Neural progenitor cell (in vitro differentiated cells): ENCODE measurements at regions not wholly inside any gene's neighbourhood (a gene's known extent, or its start where the extent isn't known, plus 50 kb on each side); places are given as distances from the start of the nearest gene placed in this dataset.

Experiments used
- CTCF ChIP-seq: fragments of 200-600 bp; sonication (generic); IDR thresholded peaks from 2 replicates; pipeline ENCODE4 v1.5.1; 2017; ENCODE audit warnings: antibody characterized with exemption, mild to moderate bottlenecking
- EZH2 ChIP-seq: fragments of 200-600 bp; sonication (generic); IDR thresholded peaks from 2 replicates; pipeline ENCODE4 v1.6.1; 2017; ENCODE audit warnings: antibody characterized with exemption, mild to moderate bottlenecking, moderate library complexity
- EZH2phosphoT487 ChIP-seq: fragments of 200-600 bp; sonication (generic); IDR thresholded peaks from 2 replicates; pipeline ENCODE4 v1.6.1; 2017; ENCODE audit warnings: antibody characterized with exemption

- no peak for TF ChIP-seq CTCF
- no peak for TF ChIP-seq EZH2
- TF ChIP-seq EZH2phosphoT487, result no peak
Observed at GRCh38 chr15:92843814-92844213, 56.3 kb upstream of the CHD2 start.
